CD4-positive, alpha-beta T cell treated with Interleukin-6 at 100 ng/mL for 8 hours (primary cell): ENCODE measurements at regions not wholly inside any gene's neighbourhood (a gene's known extent, or its start where the extent isn't known, plus 50 kb on each side); places are given as distances from the start of the nearest gene placed in this dataset.

Experiments used
- DNase-seq: peaks from one replicate; pipeline ENCODE4 v3.0.0-alpha.2; 2020; ENCODE audit warnings: mixed read lengths, low spot score

GRCh38 chr4:123880631-123881030, 484.0 kb downstream of the SPRY1 start:
- no peak for DNase-seq

- no peak for DNase-seq
These were observed 488.3 kb downstream of the SPRY1 start for GRCh38 chr4:123884922-123885321.

GRCh38 chr4:123889507-123889906, 492.9 kb downstream of the SPRY1 start:
- no peak for DNase-seq

DNA sequence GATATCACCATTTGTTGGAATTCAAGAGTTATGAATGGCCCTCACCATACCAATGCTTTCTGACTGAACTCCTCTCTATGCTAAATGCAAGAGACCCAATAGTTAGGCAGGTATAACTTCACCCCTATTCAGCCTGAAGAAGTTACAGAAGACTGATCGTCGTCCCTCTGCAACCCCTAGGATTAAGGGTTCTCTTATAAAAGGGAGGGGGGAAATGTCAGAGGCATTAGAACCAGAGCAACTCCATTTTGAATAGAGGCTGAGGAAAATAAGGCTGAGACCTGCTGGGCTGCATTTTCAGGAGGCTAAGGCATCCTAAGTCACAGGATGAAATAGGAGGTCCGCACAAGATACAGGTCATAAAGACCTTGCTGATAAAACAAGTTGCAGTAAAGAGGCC, 494.3 kb downstream of the SPRY1 start:
- DNase-seq = no peak

DNA sequence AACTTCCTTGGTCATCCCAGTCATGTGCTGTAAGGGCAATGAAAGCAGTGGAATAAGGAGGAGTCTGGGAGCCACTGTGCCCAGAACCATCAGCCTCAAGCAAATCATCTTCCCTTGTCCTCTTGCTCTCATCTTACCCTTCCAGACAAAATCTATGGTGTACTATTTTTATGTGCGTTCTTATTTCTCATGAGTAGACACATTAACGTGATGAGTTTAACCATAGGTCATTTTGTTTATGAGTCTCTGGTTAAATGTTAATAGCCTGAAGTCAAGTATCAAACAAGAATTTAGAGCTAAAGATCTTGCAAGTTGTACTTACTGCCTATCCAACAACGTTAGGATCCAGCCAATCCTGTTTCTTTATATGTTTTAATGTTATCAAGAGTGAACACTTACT, 495.3 kb downstream of the SPRY1 start:
- no peak for DNase-seq

DNA sequence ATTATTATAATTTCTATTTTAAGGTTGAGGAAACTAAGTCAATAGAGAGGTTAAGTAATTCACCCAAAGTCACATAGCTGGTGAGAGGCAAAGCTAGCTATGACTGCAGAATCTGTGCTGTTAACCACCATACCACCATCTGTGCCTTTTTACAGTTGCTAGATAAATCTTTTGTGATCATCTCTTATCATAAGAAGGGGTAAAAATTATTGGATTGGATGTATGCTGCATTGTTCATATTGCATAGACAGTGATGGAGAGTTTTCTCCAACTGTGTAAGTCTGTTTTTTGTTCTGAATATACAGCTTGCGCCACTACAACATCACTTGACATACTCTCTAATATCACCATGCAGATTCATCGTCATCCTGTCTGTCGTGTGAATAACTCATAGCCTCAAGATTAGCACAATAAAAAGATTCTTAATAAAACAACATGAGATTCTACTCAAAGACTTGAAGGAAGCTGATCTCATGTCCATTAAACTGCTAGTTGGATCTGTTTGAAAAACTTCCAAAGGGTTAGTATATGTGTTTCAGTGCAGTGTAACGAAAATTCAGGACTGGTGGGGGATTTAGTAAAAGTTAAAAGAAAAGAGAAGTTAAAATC, 495.9 kb downstream of the SPRY1 start:
- no peak for DNase-seq

GRCh38 chr4:123893011-123893981, 496.7 kb downstream of the SPRY1 start:
- no peak for DNase-seq

DNA sequence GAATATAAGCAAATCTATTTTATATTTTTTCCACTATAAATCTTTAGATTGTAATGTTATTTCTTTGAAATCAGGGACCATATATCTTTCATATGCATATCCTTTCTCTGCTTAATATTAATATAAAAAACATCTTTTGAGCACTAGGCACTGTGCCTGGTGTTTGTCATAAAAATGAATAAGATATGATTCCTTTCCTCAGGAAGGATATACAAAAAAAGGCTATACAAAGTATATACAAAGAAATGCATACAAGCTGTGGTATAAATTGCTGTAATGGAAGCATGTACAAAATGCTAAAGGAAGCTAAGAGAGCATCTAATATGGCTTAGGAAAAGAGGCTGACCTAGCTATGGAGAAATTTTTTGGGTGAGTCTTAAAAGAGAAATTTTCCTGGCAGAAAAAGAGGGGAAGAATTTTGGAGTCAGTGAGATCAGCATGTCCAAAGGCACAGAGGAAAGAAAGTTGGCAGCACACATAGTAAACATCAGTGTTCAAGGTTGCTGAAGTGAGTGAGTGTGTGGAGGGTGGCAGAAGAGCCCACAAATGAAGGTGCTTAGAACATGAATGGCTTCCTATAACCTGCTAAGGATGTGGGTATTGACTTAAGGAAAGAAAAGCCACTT, 500.0 kb downstream of the SPRY1 start:
- DNase-seq = no peak

- no peak for DNase-seq
These were observed 502.5 kb downstream of the SPRY1 start for GRCh38 chr4:123898946-123899666.

DNA sequence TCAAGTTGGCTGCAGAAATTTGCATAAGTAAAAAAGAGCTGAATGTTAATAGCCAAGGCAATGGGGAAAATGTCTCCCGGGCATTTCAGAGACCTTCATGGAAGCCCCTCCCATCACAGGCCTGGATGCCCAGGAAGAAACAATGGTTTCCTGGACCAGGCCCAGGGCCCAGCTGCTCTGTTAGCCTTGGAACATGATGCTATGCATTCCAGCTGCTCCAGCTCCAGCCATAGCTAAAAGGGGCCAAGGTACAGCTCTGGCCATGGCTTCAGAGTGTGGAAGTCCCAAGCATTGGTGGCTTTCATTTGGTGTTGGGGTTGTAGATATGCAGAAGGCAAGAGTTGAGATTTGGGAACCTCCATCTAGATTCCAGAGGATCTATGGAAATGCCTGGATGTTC, 508.3 kb downstream of the SPRY1 start:
- no peak for DNase-seq

GRCh38 chr4:123913598-123913997, 517.0 kb downstream of the SPRY1 start:
- no peak for DNase-seq

GRCh38 chr4:123916821-123917220, 520.2 kb downstream of the SPRY1 start:
- no peak for DNase-seq

DNA sequence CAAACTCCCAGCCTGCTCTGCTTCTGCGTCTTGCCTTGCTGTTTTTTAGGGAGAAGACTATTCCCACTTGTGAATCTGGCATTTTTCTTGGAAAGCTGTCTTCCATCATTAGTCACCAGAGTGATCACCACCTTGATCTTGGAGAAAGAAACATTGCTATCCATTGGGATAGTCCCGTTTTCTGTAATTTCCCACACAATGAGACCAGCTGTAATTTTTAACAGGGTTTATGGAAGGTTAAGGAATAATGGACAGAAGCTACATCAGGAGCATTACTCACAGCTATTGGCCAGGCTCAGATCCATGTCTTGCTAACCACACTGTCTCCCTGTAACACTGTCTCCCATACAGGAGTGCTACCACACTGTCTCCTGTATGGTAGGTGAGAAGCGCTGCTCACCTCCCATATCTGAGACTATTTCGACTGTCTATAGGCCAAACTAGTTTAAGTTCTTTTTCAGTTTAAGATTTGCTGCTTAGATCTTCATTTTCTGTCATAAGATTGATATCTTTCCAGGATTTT, 523.0 kb downstream of the SPRY1 start:
- no peak for DNase-seq

DNA sequence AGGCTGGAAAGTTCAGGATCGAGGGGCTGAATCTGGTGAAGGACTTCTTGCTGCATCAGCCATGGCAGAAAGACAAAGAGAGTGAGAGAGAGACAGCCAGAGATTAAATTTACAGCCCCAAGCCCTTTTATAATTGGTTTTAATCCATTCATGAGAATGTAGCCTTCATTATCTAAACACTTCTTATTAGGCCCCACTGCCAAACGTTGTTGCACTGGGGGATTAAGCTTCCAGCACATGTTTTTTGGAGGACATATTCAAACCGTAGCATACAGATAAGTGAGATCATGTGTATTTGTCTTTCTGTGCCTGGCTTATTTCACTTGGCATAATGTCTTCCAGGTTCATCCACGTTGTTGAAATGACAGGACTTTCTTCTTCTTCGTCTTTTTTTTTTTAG, 524.7 kb downstream of the SPRY1 start:
- no peak for DNase-seq

DNA sequence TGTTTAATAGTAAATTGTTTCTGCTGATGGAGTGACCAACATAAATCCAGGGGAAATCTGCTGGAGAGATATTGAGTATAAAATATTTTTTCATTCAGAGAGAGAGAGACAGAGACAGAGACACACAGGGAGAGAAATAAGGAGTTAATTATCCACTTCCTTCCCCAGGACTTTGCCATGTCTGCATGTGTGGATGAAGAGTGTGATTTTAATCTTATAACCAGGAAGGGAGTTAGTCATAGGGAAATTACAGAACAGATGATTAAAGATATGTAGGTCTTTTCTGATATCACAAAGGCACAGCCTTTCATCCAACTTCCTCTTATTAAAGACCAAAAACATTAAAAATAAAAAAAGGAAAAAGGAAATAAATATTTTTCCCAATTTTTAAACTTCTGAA, 526.3 kb downstream of the SPRY1 start:
- no peak for DNase-seq

- no peak for DNase-seq
These were observed 527.9 kb downstream of the SPRY1 start for GRCh38 chr4:123924536-123924935.

DNA sequence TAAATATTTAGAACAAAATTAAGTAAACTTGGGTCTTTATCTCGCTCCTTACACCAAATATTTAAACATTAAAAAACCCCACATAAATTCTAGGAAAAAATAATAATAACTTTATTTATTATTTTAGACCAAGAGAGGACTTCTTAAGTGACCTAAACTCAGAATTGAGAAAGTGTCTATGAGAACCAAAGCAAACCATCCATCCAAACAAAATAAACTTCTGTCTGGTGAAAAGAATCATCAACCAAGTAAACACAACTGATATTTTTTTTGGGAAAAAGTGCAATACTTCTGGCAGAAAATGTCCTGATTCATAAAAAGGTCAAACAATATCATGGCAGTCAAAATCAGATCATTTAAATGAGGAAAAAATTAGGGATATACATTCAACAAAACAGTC, 533.0 kb downstream of the SPRY1 start:
- DNase-seq = no peak

DNA sequence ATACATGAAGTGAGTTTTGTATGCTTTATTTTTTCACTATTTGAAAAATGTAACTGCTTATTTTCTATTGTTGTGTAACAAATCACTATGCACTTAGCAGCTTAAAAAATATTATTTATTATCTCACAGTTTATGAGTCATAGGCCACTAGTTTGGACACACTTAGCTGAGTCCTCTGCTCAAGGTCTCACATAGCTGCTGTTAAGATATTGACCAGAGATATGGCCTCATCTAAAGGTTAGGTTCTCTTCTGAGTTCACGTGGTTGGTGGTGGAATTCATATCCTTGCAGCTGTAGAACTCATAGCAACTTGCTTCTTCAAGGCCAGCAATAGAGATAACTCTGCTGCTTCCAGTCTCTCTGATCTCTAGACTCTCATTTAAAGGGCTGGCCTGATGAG, 534.4 kb downstream of the SPRY1 start:
- DNase-seq = no peak

DNA sequence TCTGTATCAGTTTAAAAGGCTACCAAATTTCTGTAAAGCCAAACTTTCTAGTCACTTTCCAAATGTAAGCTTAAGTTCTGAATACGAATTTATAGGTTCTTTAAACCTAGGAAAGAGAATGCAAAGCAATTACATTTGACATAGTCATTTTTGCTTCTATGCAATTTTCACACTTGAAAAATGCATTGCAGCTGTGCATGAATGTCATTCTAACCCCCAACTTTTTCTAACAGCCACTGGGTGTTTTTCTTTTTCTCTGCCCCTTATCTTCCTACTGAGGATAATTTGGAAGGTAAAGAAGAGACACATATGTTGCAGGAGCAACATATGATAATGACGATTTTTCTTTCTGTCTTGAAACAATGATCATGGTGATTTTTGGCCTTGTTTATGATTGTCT, 537.5 kb downstream of the SPRY1 start:
- no peak for DNase-seq

DNA sequence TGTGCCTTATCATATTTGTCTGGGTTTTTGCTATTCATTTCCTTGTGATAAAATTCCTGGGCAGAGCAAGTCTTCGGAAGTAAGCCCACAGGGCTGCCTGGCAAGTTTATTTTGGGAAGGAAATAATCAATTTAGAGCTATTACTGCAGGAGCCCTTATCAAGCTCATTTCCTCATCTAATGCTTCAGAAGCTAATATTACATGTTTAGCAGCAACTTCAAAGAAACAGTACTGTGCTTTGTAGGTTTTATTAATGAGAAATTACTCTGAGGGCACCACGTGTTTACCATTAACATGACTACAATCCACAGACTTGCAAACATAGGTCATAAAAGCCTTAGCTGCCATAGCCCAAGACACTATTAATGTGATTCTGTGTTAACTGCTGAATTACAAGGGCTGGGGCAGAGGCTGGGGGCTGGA, 540.0 kb downstream of the SPRY1 start:
- no peak for DNase-seq

DNA sequence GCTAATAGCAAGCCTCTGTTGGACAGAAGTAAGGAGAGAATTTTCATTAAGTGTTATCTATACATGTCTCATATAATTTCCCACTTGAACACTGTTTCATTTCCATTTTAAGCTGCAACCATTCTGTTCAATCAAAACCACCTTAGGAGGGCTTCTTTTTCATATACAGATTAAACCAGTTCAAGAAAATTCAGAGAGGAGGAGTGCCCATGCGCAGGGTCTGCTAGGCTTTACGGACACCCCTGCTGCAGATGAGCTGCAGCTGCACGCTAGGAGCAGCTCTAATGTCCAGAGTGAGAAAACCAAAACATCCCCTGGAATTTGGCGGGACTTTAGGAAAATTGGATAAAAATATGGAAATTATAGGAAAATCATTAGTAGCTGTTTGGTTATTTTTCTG, 541.0 kb downstream of the SPRY1 start:
- DNase-seq = no peak

DNA sequence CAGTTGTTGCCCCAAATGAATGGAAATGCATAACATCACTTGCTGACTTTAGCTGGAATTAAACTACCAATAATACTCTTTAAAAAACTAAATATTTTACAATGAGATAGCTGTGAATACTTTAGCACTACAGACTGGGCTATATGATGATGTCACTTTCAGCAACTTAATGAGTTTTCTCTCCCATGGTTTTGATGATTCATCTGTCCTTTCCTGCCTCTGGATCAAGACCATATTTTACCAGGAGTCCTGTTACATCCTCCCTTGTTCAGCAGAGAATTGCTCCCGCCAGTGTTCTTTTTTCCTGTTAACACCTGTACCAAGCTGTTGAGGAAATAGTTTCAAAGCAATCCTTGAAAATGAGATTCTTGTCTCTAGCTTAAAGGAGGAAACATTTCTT, 543.0 kb downstream of the SPRY1 start:
- DNase-seq = no peak
